HUES48 (cell line): ENCODE measurements at regions not wholly inside any gene's neighbourhood (a gene's known extent, or its start where the extent isn't known, plus 50 kb on each side); places are given as distances from the start of the nearest gene placed in this dataset.

Experiments used
- H3K27ac ChIP-seq: one replicate; pipeline ENCODE4 v1.7.0; 2013; ENCODE audit warnings: low read depth, low read length, inconsistent platforms
- H3K27me3 ChIP-seq: 2 replicates; pipeline ENCODE4 v1.6.1; 2013; ENCODE audit warnings: mild to moderate bottlenecking, low read length; ENCODE audit not compliant: control insufficient read depth, insufficient read depth
- H3K36me3 ChIP-seq: 2 replicates; pipeline ENCODE4 v1.6.1; 2013; ENCODE audit warnings: low read length; ENCODE audit not compliant: control insufficient read depth, insufficient read depth
- H3K4me1 ChIP-seq: 2 replicates; pipeline ENCODE4 v1.6.1; 2013; ENCODE audit warnings: mild to moderate bottlenecking, low read length; ENCODE audit not compliant: control insufficient read depth, insufficient read depth
- H3K4me3 ChIP-seq: 2 replicates; pipeline ENCODE4 v1.5.1; 2013; ENCODE audit warnings: mild to moderate bottlenecking, low read depth, low read length
- H3K9ac ChIP-seq: 2 replicates; pipeline ENCODE4 v1.6.1; 2013; ENCODE audit warnings: mild to moderate bottlenecking, low read depth, low read length, moderate library complexity
- H3K9me3 ChIP-seq: 2 replicates; pipeline ENCODE4 v1.6.1; 2013; ENCODE audit warnings: low read length; ENCODE audit not compliant: control insufficient read depth, insufficient read depth

GRCh38 chrX:10083809-10084208 is 73.0 kb upstream of the CLCN4 start:
- H3K4me3 ChIP-seq = no peak overlapping the region
- 0 out of 2 replicates have a peak, but pooled peaks cover 3% of the 10 kb centered on the region for H3K36me3 ChIP-seq
- H3K9me3 ChIP-seq = no peaks in the 10 kb centered on the region
- peaks cover 13% of the 10 kb centered on the region for H3K4me1 ChIP-seq
- H3K9ac ChIP-seq = no peak overlapping the region
- H3K27me3 ChIP-seq = no peaks in the 10 kb centered on the region
- H3K27ac ChIP-seq = no peak overlapping the region

DNA sequence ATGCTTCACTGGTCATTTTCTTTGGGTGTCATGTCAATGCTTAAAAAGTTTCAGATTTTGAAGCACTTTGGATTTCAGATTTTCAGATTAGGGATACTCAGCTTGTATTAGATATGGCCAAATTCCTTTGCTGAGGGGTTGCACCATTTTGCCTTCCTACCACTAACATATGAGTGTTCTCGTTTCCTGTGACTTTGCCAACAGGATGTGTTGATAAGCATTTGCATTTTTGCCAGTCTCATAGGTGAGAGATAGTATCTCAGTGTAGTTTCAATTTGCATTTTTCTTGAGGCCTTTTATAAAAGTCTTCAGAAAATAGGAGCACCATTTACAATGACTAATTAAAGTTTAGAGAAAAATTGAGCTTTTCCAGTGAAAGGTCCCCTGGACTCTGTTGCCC is 71.6 kb upstream of the CLCN4 start:
- no peak overlapping the region for H3K9ac ChIP-seq

DNA sequence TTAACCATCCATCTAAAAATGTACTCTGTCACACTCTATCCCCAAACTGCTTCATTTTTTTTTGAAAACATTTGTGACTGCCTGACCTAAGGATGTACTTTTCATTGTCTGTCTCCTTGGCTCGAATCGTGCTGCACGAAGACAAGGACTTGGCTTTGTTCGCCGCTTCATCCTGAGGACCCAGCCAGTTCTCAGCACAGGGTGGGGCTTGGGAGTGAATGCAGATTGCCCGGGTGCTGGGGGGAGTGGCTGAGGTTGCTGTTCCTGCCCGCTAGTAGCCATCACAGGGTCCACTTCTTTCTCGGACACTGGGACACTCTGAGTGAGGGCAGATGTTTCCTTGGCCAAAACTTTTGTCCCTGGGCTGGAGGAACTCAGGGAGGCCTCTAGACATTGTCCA is 70.1 kb upstream of the CLCN4 start:
- Histone ChIP-seq H3K4me1 (peaks cover 5% of the 10 kb centered on the region), H3K27ac (no peak overlapping the region), H3K9ac (no peak overlapping the region), H3K4me3 (no peak overlapping the region), H3K27me3 (no peaks in the 10 kb centered on the region), H3K9me3 (no peaks in the 10 kb centered on the region), H3K36me3 (peaks cover 16% of the 10 kb centered on the region)

More for the DNA sequence above, 71.6 kb upstream of the CLCN4 start:
- Histone ChIP-seq H3K27me3 (no peaks in the 10 kb centered on the region), H3K9me3 (no peaks in the 10 kb centered on the region), H3K36me3 (0 out of 2 replicates have a peak, but pooled peaks cover 5% of the 10 kb centered on the region), H3K4me1 (peaks cover 5% of the 10 kb centered on the region), H3K27ac (no peak overlapping the region), H3K4me3 (no peak overlapping the region)

DNA sequence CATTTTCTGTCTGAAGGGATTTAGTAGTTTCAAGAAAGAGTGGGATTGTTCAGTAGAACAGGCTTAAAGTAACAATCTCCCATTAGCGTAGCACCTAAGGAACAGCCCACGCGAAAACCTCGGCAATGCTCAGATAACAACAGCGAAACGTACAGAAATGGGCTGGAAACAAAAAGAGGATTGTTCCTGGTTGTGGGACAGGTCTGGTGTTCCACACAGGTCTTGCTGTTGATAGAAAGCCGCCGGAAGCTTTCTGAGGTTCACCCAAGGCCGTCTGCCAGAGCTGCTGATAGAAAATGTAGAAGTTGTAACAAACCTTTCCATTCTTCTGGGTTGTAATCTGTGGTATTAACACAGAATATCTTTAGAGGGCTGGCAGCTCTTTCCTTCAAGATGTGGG is 69.4 kb upstream of the CLCN4 start:
- Histone ChIP-seq H3K9ac (no peak overlapping the region), H3K9me3 (no peaks in the 10 kb centered on the region), H3K27ac (no peak overlapping the region), H3K36me3 (peaks cover 20% of the 10 kb centered on the region), H3K4me1 (peaks cover 5% of the 10 kb centered on the region), H3K4me3 (no peak overlapping the region), H3K27me3 (no peaks in the 10 kb centered on the region)

DNA sequence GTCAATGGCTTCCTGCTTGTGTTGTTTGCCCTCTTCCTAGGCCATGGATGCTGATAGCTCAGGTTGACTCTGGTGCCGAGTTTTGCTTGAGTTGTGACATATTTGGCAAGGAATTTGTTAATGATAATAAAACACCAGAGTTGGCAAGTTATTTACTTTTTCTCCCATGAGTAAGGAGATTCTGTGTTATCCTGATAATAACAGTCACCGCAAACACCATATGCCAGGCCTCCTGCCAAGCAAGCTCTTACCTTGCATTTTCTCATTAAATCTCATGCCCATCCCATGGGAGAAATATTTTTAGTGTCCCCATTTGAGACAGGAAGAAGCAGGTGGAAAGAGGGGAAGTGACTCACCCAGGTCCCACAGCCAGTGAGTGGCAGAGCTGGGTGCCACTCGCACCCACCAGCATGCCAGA is 67.4 kb upstream of the CLCN4 start:
- Histone ChIP-seq H3K4me3 (no peak overlapping the region), H3K9me3 (no peaks in the 10 kb centered on the region), H3K4me1 (no peaks in the 10 kb centered on the region), H3K36me3 (peaks cover 24% of the 10 kb centered on the region), H3K27ac (no peak overlapping the region), H3K27me3 (no peaks in the 10 kb centered on the region), H3K9ac (no peak overlapping the region)

DNA sequence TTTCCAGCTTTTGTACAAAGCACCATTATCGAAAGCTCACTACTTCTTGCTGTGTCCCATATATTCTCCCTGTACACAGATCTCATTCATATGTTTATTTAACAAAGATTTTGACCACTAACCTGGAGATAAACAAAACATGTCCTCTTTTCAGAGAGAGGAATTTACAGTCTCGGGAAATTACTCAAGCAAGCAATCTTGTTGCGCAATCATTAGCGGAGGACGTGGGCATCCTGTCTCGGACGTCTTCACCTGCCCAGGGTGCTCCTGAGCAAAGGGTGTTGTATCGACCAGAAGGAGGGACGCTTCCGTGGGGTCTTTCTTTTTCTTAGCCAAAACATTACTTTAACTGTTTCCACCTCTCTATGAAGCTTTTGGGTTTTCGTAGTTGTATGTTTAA is 66.5 kb upstream of the CLCN4 start:
- H3K9me3 ChIP-seq = no peaks in the 10 kb centered on the region
- no peaks in the 10 kb centered on the region for H3K27me3 ChIP-seq
- no peaks in the 10 kb centered on the region for H3K4me1 ChIP-seq
- no peak overlapping the region for H3K27ac ChIP-seq
- H3K36me3 ChIP-seq = peaks cover 29% of the 10 kb centered on the region
- H3K4me3 ChIP-seq = no peak overlapping the region
- no peak overlapping the region for H3K9ac ChIP-seq

- Histone ChIP-seq H3K4me1 (no peaks in the 10 kb centered on the region), H3K4me3 (no peak overlapping the region), H3K27me3 (no peaks in the 10 kb centered on the region), H3K9me3 (no peaks in the 10 kb centered on the region), H3K36me3 (peaks cover 39% of the 10 kb centered on the region), H3K27ac (no peak overlapping the region), H3K9ac (no peak overlapping the region)
Measured at GRCh38 chrX:10095246-10095645, 61.5 kb upstream of the CLCN4 start.

GRCh38 chrX:10095698-10096432 is 60.9 kb upstream of the CLCN4 start:
- H3K9me3 ChIP-seq = no peaks in the 10 kb centered on the region
- H3K36me3 ChIP-seq = peaks cover 35% of the 10 kb centered on the region
- no peak overlapping the region for H3K27ac ChIP-seq
- no peaks in the 10 kb centered on the region for H3K27me3 ChIP-seq
- no peak overlapping the region for H3K4me3 ChIP-seq
- H3K4me1 ChIP-seq = no peaks in the 10 kb centered on the region
- no peak overlapping the region for H3K9ac ChIP-seq

GRCh38 chrX:10098270-10098713 is 58.5 kb upstream of the CLCN4 start:
- H3K9ac ChIP-seq = no peak overlapping the region
- H3K27me3 ChIP-seq = no peaks in the 10 kb centered on the region
- H3K27ac ChIP-seq = no peak overlapping the region
- H3K36me3 ChIP-seq = peaks cover 28% of the 10 kb centered on the region
- no peaks in the 10 kb centered on the region for H3K9me3 ChIP-seq
- H3K4me1 ChIP-seq = no peaks in the 10 kb centered on the region
- no peak overlapping the region for H3K4me3 ChIP-seq

GRCh38 chrX:10099411-10099810 is 57.4 kb upstream of the CLCN4 start:
- Histone ChIP-seq H3K27ac (no peak overlapping the region), H3K27me3 (no peaks in the 10 kb centered on the region), H3K4me3 (no peak overlapping the region), H3K36me3 (peaks cover 24% of the 10 kb centered on the region), H3K9me3 (no peaks in the 10 kb centered on the region), H3K4me1 (no peaks in the 10 kb centered on the region), H3K9ac (no peak overlapping the region)

GRCh38 chrX:10101269-10101668 is 55.5 kb upstream of the CLCN4 start:
- Histone ChIP-seq H3K4me1 (no peaks in the 10 kb centered on the region), H3K27ac (no peak overlapping the region), H3K27me3 (no peaks in the 10 kb centered on the region), H3K9ac (no peak overlapping the region), H3K36me3 (peaks cover 19% of the 10 kb centered on the region), H3K4me3 (no peak overlapping the region), H3K9me3 (no peaks in the 10 kb centered on the region)
